Right lobe of liver (tissue), 6 donors: ENCODE measurements at regions not wholly inside any gene's neighbourhood (a gene's known extent, or its start where the extent isn't known, plus 50 kb on each side); places are given as distances from the start of the nearest gene placed in this dataset.

Source experiments
- ATAC-seq, 4 donors: fragments of 200-7000 bp; cut with Tn5 transposase; one replicate each; pipeline ENCODE4 v1.9.1; 2020; ENCODE audit warnings: mild to moderate bottlenecking in 4 of 4, moderate library complexity in 4 of 4
- DNase-seq, 3 donors: peaks; one replicate each; pipeline ENCODE4 v3.0.0-alpha.2; 2020
- H3K27ac ChIP-seq, 3 donors: fragments of 200-600 bp; one replicate each; pipeline ENCODE4 v1.8.0; 2022
- H3K27me3 ChIP-seq, 2 donors: fragments of 200-600 bp; one replicate each; pipeline ENCODE4 v1.8.0; 2022
- H3K36me3 ChIP-seq, 4 donors: fragments of 200-600 bp; sonication (generic) in 1 of 4; one replicate each; pipeline versions ENCODE4 v1.5.1 to v1.8.0; 2017 to 2022; ENCODE audit warnings: control low read depth in 1 of 4
- H3K4me1 ChIP-seq, 4 donors: fragments of 200-600 bp; sonication (generic) in 1 of 4; one replicate each; pipeline versions ENCODE4 v1.5.1 to v1.8.0; 2017 to 2022; ENCODE audit warnings: control low read depth in 1 of 4
- H3K4me3 ChIP-seq, 3 donors: fragments of 200-600 bp; one replicate each; pipeline ENCODE4 v1.8.0; 2022
- H3K9me3 ChIP-seq, 4 donors: fragments of 200-600 bp; sonication (generic) in 1 of 4; one replicate each; pipeline versions ENCODE4 v1.5.1 to v1.8.0; 2017 to 2022; ENCODE audit warnings: control low read depth in 1 of 4
- CTCF ChIP-seq, 4 donors: fragments of 200-600 bp in 3 of 4; fragments of 450-650 bp in 1 of 4; IDR thresholded peaks; one replicate each; pipeline versions ENCODE4 v1.5.1 to v1.8.0; 2016 to 2022; ENCODE audit warnings: antibody characterized with exemption in 4 of 4, mild to moderate bottlenecking in 2 of 4
- POLR2A ChIP-seq: fragments of 450-650 bp; IDR thresholded peaks from one replicate; pipeline ENCODE4 v1.6.1; 2017; ENCODE audit warnings: antibody characterized with exemption, mild to moderate bottlenecking
- WGBS: methylation state at CpG from one replicate; pipeline ENCODE4 v1.1.6; 2018; ENCODE audit warnings: low coverage, low lambda C conversion rate; ENCODE audit not compliant: insufficient coverage; ENCODE audit errors: missing lambda C conversion rate; 5-methylcytosine and 5-hydroxymethylcytosine counted together
- intact Hi-C, 2 donors: fragments of 100-400 bp; cut with DNase I; formaldehyde crosslinking; loops; one replicate each; pipeline versions ENCODE4 v1.11.2 to v1.14.1; 2022
- donor health status: DM: no; HTN: yes; CAD: no.
- donor health status: DM: no; HTN: no; CAD: no.
- donor health status: DM: no; HTN: no; CAD: no.
- donor health status: DM: no; HTN: yes; CAD: no.
- donor health status: DM: no; HTN: yes; CAD: no.

- H3K36me3 ChIP-seq: no peaks in the 10 kb centered on the region
- DNase-seq (no peak), ATAC-seq (no peak)
- intact Hi-C loops: no loop called here
- no peak overlapping the region for H3K27ac ChIP-seq
- H3K9me3 ChIP-seq: no peaks in the 10 kb centered on the region
- WGBS: 59% methylated on average over 10 of the region's 10 CpGs
- H3K27me3 ChIP-seq: no peaks in the 10 kb centered on the region
- no peak overlapping the region for H3K4me3 ChIP-seq
- H3K4me1 ChIP-seq: no peaks in the 10 kb centered on the region
- TF ChIP-seq CTCF (IDR thresholded peaks at IDR 0.05) (no peak), POLR2A (no peak)
These were observed 87.3 kb upstream of the ZNF618 start for GRCh38 chr9:113788616-113789330.

DNA sequence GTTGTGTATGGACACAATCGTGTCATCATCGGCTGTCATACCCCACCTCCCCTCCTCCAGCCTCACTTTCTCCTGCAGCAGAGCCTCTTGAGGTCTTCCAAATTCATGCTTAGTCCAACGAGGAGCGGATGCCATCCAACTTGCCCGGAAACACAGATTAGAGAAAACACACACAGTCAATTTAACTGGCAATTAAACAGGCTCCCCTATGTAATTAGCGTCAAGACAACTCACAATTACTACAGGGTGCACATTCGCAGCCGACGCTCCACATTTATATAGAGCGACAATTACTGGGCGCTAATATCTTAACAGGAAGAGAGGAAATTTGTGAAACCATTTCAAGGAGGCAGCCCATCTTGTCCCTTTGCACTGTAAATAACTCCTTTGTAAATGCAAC, 86.0 kb upstream of the ZNF618 start:
- H3K27ac ChIP-seq: no peak overlapping the region
- TF ChIP-seq POLR2A (no peak), CTCF (IDR thresholded peaks at IDR 0.05) (no peak)
- no peak for DNase-seq
- intact Hi-C loops: no loop called here
- no peaks in the 10 kb centered on the region for H3K9me3 ChIP-seq
- H3K27me3 ChIP-seq: no peaks in the 10 kb centered on the region
- no peak overlapping the region for H3K4me3 ChIP-seq
- no peaks in the 10 kb centered on the region for H3K36me3 ChIP-seq
- H3K4me1 ChIP-seq: no peaks in the 10 kb centered on the region
- WGBS: 75% methylated on average over 10 of the region's 11 CpGs
- ATAC-seq: no peak

GRCh38 chr9:113793558-113793957, 82.6 kb upstream of the ZNF618 start:
- Histone ChIP-seq H3K27ac (no peak overlapping the region), H3K36me3 (no peaks in the 10 kb centered on the region), H3K27me3 (no peaks in the 10 kb centered on the region), H3K4me1 (no peaks in the 10 kb centered on the region), H3K9me3 (no peaks in the 10 kb centered on the region), H3K4me3 (no peak overlapping the region)
- intact Hi-C loops: no loop called here
- TF ChIP-seq POLR2A: no peak
- no peak for TF ChIP-seq CTCF (IDR thresholded peaks at IDR 0.05)
- 54% methylated on average over 6 of the region's 9 CpGs for WGBS
- ATAC-seq (no peak), DNase-seq (no peak)

DNA sequence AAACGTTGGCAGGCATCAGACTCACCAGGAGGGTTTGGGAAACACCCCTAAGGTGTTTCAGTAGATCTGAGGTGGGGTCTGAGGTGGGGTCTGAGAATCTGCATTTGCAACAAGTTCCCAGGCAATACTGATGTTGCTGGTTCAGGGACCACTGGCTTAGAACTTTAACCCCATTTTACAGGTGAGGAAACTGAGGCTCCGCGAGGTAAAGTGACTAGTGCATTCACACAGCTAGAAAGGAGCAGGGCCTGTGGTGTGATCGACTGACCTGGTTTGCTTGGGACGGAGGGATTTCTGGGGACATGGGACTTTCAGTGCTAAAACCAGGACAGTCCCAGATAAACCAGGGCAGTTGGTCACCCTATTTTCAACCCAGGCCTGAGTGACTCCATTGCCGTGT, 81.4 kb upstream of the ZNF618 start:
- Histone ChIP-seq H3K4me1 (no peaks in the 10 kb centered on the region), H3K27me3 (no peaks in the 10 kb centered on the region), H3K4me3 (no peak overlapping the region), H3K27ac (no peak overlapping the region), H3K36me3 (no peaks in the 10 kb centered on the region), H3K9me3 (no peaks in the 10 kb centered on the region)
- WGBS: 70% methylated on average over 2 of the region's 6 CpGs
- no peak for TF ChIP-seq CTCF (IDR thresholded peaks at IDR 0.05)
- TF ChIP-seq POLR2A: no peak
- ATAC-seq (no peak), DNase-seq (no peak)
- intact Hi-C loops: no loop called here
